Neural cell (in vitro differentiated cells): ENCODE measurements at regions not wholly inside any gene's neighbourhood (a gene's known extent, or its start where the extent isn't known, plus 50 kb on each side); places are given as distances from the start of the nearest gene placed in this dataset.

Experiments used
- H2AFZ ChIP-seq: fragments of 200-600, 300-800 bp; sonication (generic), shearing (Covaris generic); 2 replicates; pipeline ENCODE4 v1.6.0; 2014; ENCODE audit warnings: low read depth, mild to moderate bottlenecking, antibody characterized with exemption, low read length, moderate library complexity
- H3F3A ChIP-seq: fragments of 200-600 bp; shearing (Covaris generic); 2 replicates; pipeline ENCODE4 v1.6.1; 2016; ENCODE audit warnings: mild to moderate bottlenecking, moderate library complexity, mixed read lengths, antibody characterized with exemption, low read length; ENCODE audit not compliant: insufficient read depth, poor library complexity, severe bottlenecking
- H3K27ac ChIP-seq: fragments of 200-600, 300-800 bp; sonication (generic), shearing (Covaris generic); 2 replicates; pipeline ENCODE4 v1.5.1; 2014; ENCODE audit warnings: mild to moderate bottlenecking, low read length, moderate library complexity
- H3K27me3 ChIP-seq: fragments of 300-800, 200-600 bp; sonication (generic), shearing (Covaris generic); 2 replicates; pipeline ENCODE4 v1.6.0; 2014; ENCODE audit warnings: mild to moderate bottlenecking, low read depth, low read length, moderate library complexity; ENCODE audit not compliant: insufficient read depth
- H3K36me3 ChIP-seq: fragments of 300-800, 200-600 bp; sonication (generic), shearing (Covaris generic); 2 replicates; pipeline ENCODE4 v1.5.1; 2014; ENCODE audit warnings: mild to moderate bottlenecking, antibody characterized with exemption, low read length, moderate library complexity; ENCODE audit not compliant: insufficient read depth
- H3K4me2 ChIP-seq: fragments of 300-800, 200-600 bp; sonication (generic), shearing (Covaris generic); 2 replicates; pipeline ENCODE4 v1.6.0; 2014; ENCODE audit warnings: mild to moderate bottlenecking, low read length
- H3K4me3 ChIP-seq: fragments of 300-800, 200-600 bp; sonication (generic), shearing (Covaris generic); 2 replicates; pipeline ENCODE4 v1.5.1; 2014; ENCODE audit warnings: mild to moderate bottlenecking, low read length, moderate library complexity
- H3K79me2 ChIP-seq: fragments of 200-600 bp; shearing (Covaris generic); replicated peaks from 2 replicates; pipeline ENCODE4 v1.6.0; 2014; ENCODE audit warnings: mild to moderate bottlenecking, low read length, moderate library complexity; ENCODE audit not compliant: insufficient read depth
- H3K9ac ChIP-seq: fragments of 300-800, 200-600 bp; sonication (generic), shearing (Covaris generic); 2 replicates; pipeline ENCODE4 v1.6.1; 2016; ENCODE audit warnings: mild to moderate bottlenecking, low read length, mixed read lengths
- H3K9me2 ChIP-seq: fragments of 200-600 bp; shearing (Covaris generic); 2 replicates; pipeline ENCODE4 v1.6.1; 2016; ENCODE audit warnings: mild to moderate bottlenecking, low read length, mixed read lengths; ENCODE audit not compliant: insufficient read depth
- H3K9me3 ChIP-seq: fragments of 200-600, 300-800 bp; sonication (generic), shearing (Covaris generic); 2 replicates; pipeline ENCODE4 v1.6.1; 2016; ENCODE audit warnings: mild to moderate bottlenecking, mixed run types, low read length, moderate library complexity, mixed read lengths
- H4K20me1 ChIP-seq: fragments of 200-600 bp; shearing (Covaris generic); 2 replicates; pipeline ENCODE4 v1.6.1; 2016; ENCODE audit warnings: mild to moderate bottlenecking, mixed run types; ENCODE audit not compliant: insufficient read depth
- EP300 ChIP-seq: fragments of 450-650 bp; conservative IDR thresholded peaks from 2 replicates; pipeline ENCODE4 v1.6.1; 2014; ENCODE audit warnings: antibody characterized with exemption, mild to moderate bottlenecking, moderate library complexity; ENCODE audit not compliant: poor library complexity, severe bottlenecking
- EZH2 ChIP-seq: fragments of 200-600, 300-800 bp; shearing (Covaris generic), sonication (generic); IDR thresholded peaks from 2 replicates; pipeline ENCODE4 v1.6.1; 2014; ENCODE audit warnings: antibody characterized with exemption, low read length, borderline replicate concordance, mild to moderate bottlenecking; ENCODE audit not compliant: insufficient read depth, poor library complexity, severe bottlenecking
- MXI1 ChIP-seq: fragments of 450-650 bp; conservative IDR thresholded peaks from 2 replicates; pipeline ENCODE4 v1.6.1; 2014; ENCODE audit warnings: antibody characterized with exemption, mild to moderate bottlenecking; ENCODE audit not compliant: poor library complexity, severe bottlenecking
- POLR2AphosphoS5 ChIP-seq: IDR thresholded peaks from 2 replicates; pipeline ENCODE4 v1.6.1; 2012
- RAD21 ChIP-seq: fragments of 450-650 bp; conservative IDR thresholded peaks from 2 replicates; pipeline ENCODE4 v1.6.1; 2014; ENCODE audit warnings: antibody characterized with exemption, mild to moderate bottlenecking, moderate library complexity
- REST ChIP-seq: IDR thresholded peaks from 2 replicates; pipeline ENCODE4 v1.6.1; 2012; ENCODE audit warnings: borderline replicate concordance
- SMC3 ChIP-seq: fragments of 450-650 bp; conservative IDR thresholded peaks from 2 replicates; pipeline ENCODE4 v1.6.1; 2014; ENCODE audit warnings: antibody characterized with exemption, mild to moderate bottlenecking, moderate library complexity; ENCODE audit not compliant: poor library complexity
- TAF1 ChIP-seq: IDR thresholded peaks from 2 replicates; pipeline ENCODE4 v1.6.1; 2012; ENCODE audit warnings: low read depth
- TF ChIP-seq, protein P1 (sequence below): fragments of 450-650 bp; IDR thresholded peaks from 2 replicates; pipeline ENCODE4 v1.5.1; 2014; ENCODE audit warnings: antibody characterized with exemption, mild to moderate bottlenecking, moderate library complexity; ENCODE audit not compliant: poor library complexity, severe bottlenecking

DNA sequence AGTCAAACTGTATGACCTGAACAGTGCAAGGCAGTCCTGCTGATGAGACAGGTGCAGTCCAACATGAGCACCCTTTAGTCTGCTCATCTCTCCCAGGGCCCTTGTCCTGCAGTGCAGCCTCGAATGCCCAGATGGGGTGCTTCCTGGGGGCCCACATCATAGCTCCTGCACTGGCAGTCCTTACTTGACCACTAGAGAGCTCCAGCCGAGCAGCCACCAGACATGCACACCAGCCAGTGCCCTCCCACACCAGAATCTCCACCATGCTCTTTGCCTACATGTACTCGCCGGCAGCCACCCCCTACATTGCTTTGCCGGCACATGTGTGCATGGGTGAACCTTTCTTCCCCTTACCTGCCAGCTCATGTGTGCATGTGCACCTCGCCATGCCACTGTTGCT is 188.8 kb upstream of the GULP1 start:
- Histone ChIP-seq H3K27me3 (no peaks in the 10 kb centered on the region), H3K4me3 (no peak overlapping the region), H3K27ac (no peak overlapping the region), H3F3A (no peaks in the 10 kb centered on the region), H3K4me2 (no peak overlapping the region), H3K9me2 (no peaks in the 10 kb centered on the region), H3K9ac (no peak overlapping the region), H2AFZ (no peak overlapping the region), H4K20me1 (no peaks in the 10 kb centered on the region), H3K79me2 (no peaks in the 10 kb centered on the region), H3K36me3 (no peaks in the 10 kb centered on the region), H3K9me3 (no peaks in the 10 kb centered on the region)
- TF ChIP-seq EZH2, result no peak

DNA sequence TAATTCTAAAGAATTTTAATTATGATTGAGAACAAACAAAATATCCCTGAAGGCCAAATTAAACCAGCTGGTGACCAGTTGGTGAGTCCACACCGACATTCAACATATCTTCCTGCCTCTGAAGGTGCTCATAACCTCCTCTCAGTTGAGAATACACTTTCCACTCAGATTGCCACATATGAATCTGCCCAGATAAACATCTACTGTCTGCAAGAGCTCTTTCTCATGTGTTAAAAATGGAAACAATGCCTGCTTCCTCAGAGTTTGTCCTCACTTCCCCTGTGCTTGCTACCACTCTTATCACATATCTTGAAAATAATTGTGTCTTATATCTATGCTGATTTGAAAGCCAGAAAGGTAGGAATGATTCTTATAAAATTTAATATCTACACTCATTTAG is 177.7 kb upstream of the GULP1 start:
- no peaks in the 10 kb centered on the region for H4K20me1 ChIP-seq
- no peak overlapping the region for H3K4me3 ChIP-seq
- H3F3A ChIP-seq, result no peaks in the 10 kb centered on the region
- no peaks in the 10 kb centered on the region for H3K36me3 ChIP-seq
- H3K27ac ChIP-seq, result no peak overlapping the region
- no peak overlapping the region for H2AFZ ChIP-seq
- TF ChIP-seq MXI1 (no peak), REST (no peak), RAD21 (no peak), POLR2AphosphoS5 (no peak), EZH2 (no peak), EP300 (no peak), TAF1 (no peak), SMC3 (no peak)
- TF ChIP-seq, protein P1, sequence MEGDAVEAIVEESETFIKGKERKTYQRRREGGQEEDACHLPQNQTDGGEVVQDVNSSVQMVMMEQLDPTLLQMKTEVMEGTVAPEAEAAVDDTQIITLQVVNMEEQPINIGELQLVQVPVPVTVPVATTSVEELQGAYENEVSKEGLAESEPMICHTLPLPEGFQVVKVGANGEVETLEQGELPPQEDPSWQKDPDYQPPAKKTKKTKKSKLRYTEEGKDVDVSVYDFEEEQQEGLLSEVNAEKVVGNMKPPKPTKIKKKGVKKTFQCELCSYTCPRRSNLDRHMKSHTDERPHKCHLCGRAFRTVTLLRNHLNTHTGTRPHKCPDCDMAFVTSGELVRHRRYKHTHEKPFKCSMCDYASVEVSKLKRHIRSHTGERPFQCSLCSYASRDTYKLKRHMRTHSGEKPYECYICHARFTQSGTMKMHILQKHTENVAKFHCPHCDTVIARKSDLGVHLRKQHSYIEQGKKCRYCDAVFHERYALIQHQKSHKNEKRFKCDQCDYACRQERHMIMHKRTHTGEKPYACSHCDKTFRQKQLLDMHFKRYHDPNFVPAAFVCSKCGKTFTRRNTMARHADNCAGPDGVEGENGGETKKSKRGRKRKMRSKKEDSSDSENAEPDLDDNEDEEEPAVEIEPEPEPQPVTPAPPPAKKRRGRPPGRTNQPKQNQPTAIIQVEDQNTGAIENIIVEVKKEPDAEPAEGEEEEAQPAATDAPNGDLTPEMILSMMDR, result no peak
- no peak overlapping the region for H3K9ac ChIP-seq
- H3K9me3 ChIP-seq, result no peaks in the 10 kb centered on the region
- no peak overlapping the region for H3K4me2 ChIP-seq
- no peaks in the 10 kb centered on the region for H3K27me3 ChIP-seq
- H3K79me2 ChIP-seq, result no peaks in the 10 kb centered on the region
- H3K9me2 ChIP-seq, result no peaks in the 10 kb centered on the region

DNA sequence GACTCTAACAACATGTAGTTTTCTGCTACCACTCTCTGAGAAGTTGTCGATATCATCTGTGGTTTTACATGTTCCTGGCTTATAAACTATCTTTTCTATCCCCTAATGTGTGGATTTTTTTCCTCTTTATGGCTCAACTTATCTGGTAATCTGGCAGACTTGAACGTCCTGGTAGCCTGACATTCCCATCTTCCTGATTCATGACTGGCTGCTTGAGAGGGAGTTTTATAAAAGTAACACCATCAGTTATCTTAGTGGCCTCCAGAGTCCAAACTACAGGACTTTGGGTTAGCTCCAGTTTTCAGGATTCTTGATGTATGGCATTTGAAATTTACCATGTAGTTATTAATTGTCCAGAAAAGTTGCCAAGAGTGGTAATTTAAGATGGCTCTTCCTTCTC is 174.0 kb upstream of the GULP1 start:
- H4K20me1 ChIP-seq, result no peaks in the 10 kb centered on the region
- no peaks in the 10 kb centered on the region for H3K79me2 ChIP-seq
- H3K4me2 ChIP-seq, result no peak overlapping the region
- no peak overlapping the region for H3K27ac ChIP-seq
- no peak overlapping the region for H3K4me3 ChIP-seq
- H3K9me2 ChIP-seq, result no peaks in the 10 kb centered on the region
- H3K9me3 ChIP-seq, result no peaks in the 10 kb centered on the region
- no peaks in the 10 kb centered on the region for H3K27me3 ChIP-seq
- no peak overlapping the region for H3K9ac ChIP-seq
- H3F3A ChIP-seq, result no peaks in the 10 kb centered on the region
- no peaks in the 10 kb centered on the region for H3K36me3 ChIP-seq
- H2AFZ ChIP-seq, result no peak overlapping the region
- TF ChIP-seq EP300 (no peak), EZH2 (no peak), MXI1 (no peak), RAD21 (no peak), POLR2AphosphoS5 (no peak), SMC3 (no peak), REST (no peak), TAF1 (no peak)
- TF ChIP-seq, protein P1, result no peak
